Activated CD4-positive, alpha-beta T cell treated with anti-CD3 and anti-CD28 coated beads, Interleukin-2, amount 50 U/mL, for 16 hours (primary cell): ENCODE measurements at regions not wholly inside any gene's neighbourhood (a gene's known extent, or its start where the extent isn't known, plus 50 kb on each side); places are given as distances from the start of the nearest gene placed in this dataset.
"Not testable (repeated sequence)": the region's sequence is repeated elsewhere in the genome, so short reads cannot be mapped to it uniquely, and the experiment has no call there.

Source experiments
- DNase-seq: peaks from one replicate; pipeline ENCODE4 v3.0.0-alpha.2; 2020

- no peak for DNase-seq
These were observed 121.3 kb upstream of the SALL1 start for GRCh38 chr16:51272420-51272819.

GRCh38 chr16:51271156-51271701 is 120.2 kb upstream of the SALL1 start:
- no peak for DNase-seq

GRCh38 chr16:51268237-51268636 is 117.2 kb upstream of the SALL1 start:
- no peak for DNase-seq

- no peak for DNase-seq
These were observed 116.6 kb upstream of the SALL1 start for GRCh38 chr16:51267681-51268080.

GRCh38 chr16:51262428-51262827 is 111.4 kb upstream of the SALL1 start:
- DNase-seq, result no peak

GRCh38 chr16:51261919-51262318 is 110.8 kb upstream of the SALL1 start:
- no peak for DNase-seq

- no peak for DNase-seq
These were observed 104.4 kb upstream of the SALL1 start for GRCh38 chr16:51255349-51255972.

GRCh38 chr16:51254390-51254789 is 103.3 kb upstream of the SALL1 start:
- DNase-seq, result not testable (repeated sequence)

GRCh38 chr16:51248217-51248616 is 97.1 kb upstream of the SALL1 start:
- DNase-seq, result no peak

GRCh38 chr16:51245658-51245995 is 94.6 kb upstream of the SALL1 start:
- no peak for DNase-seq

GRCh38 chr16:51244887-51245657 is 94.0 kb upstream of the SALL1 start:
- DNase-seq, result no peak

- no peak for DNase-seq
These were observed 92.9 kb upstream of the SALL1 start for GRCh38 chr16:51243936-51244436.

GRCh38 chr16:51242296-51242994 is 91.4 kb upstream of the SALL1 start:
- no peak for DNase-seq

- DNase-seq, result no peak
These were observed 88.1 kb upstream of the SALL1 start for GRCh38 chr16:51239196-51239595.

GRCh38 chr16:51237861-51238378 is 86.8 kb upstream of the SALL1 start:
- no peak for DNase-seq

- DNase-seq, result no peak
These were observed 86.1 kb upstream of the SALL1 start for GRCh38 chr16:51237207-51237606.

GRCh38 chr16:51236583-51236982 is 85.5 kb upstream of the SALL1 start:
- DNase-seq, result no peak

- no peak for DNase-seq
These were observed 80.6 kb upstream of the SALL1 start for GRCh38 chr16:51231702-51232101.

GRCh38 chr16:51230035-51230434 is 79.0 kb upstream of the SALL1 start:
- not testable (repeated sequence) for DNase-seq

GRCh38 chr16:51228097-51228659 is 77.1 kb upstream of the SALL1 start:
- no peak for DNase-seq

GRCh38 chr16:51225878-51226277 is 74.8 kb upstream of the SALL1 start:
- DNase-seq, result no peak

GRCh38 chr16:51224317-51224716 is 73.2 kb upstream of the SALL1 start:
- no peak for DNase-seq

- no peak for DNase-seq
These were observed 70.9 kb upstream of the SALL1 start for GRCh38 chr16:51222016-51222415.
